Common myeloid progenitor, CD34-positive (primary cell): ENCODE measurements at regions not wholly inside any gene's neighbourhood (a gene's known extent, or its start where the extent isn't known, plus 50 kb on each side); places are given as distances from the start of the nearest gene placed in this dataset.
A peak's percentile ranks its signal among the peaks of the same experiment; 100 is the strongest.

Experiments
- CTCF ChIA-PET: fragments of 350-600 bp; sonication (Branson Sonifier 250); formaldehyde crosslinking; loops from one replicate; lab custom pipeline; 2021; ENCODE audit warnings: antibody characterized with exemption; lab: Charles Lee
- POLR2A ChIA-PET: fragments of 350-600 bp; sonication (Branson Sonifier 250); formaldehyde crosslinking; loops from one replicate; lab custom pipeline; 2021; ENCODE audit warnings: antibody characterized with exemption; lab: Charles Lee
- DNase-seq, 3 donors: peaks; one replicate each; pipeline versions ENCODE4 v3.0.0 to v3.0.0-alpha.2; 2013
- H3K27ac ChIP-seq, 2 experiments: 1 replicate in 1 of 2; 2 replicates in 1 of 2; pipeline ENCODE4 v1.7.0; 2013; ENCODE audit warnings: inconsistent platforms in 2 of 2, low read length in 2 of 2, mild to moderate bottlenecking in 2 of 2, low read depth in 1 of 2, moderate library complexity in 1 of 2; ENCODE audit not compliant: severe bottlenecking in 2 of 2, insufficient read depth in 1 of 2, poor library complexity in 1 of 2
- H3K27me3 ChIP-seq, 5 experiments: replicated peaks in 2 of 5; 1 replicate in 3 of 5; 2 replicates in 2 of 5; pipeline versions ENCODE4 v1.6.1 to v1.7.0; 2013; ENCODE audit warnings: low read length in 4 of 5, mild to moderate bottlenecking in 2 of 5, moderate library complexity in 2 of 5, inconsistent platforms in 1 of 5; ENCODE audit not compliant: insufficient read depth in 5 of 5, control insufficient read depth in 4 of 5
- H3K36me3 ChIP-seq, 4 experiments: 1 replicate in 2 of 4; 2 replicates in 2 of 4; pipeline versions ENCODE4 v1.6.1 to v1.7.0; 2013; ENCODE audit warnings: low read length in 3 of 4, control low read depth in 1 of 4, mild to moderate bottlenecking in 1 of 4; ENCODE audit not compliant: control insufficient read depth in 4 of 4, insufficient read depth in 4 of 4
- H3K4me1 ChIP-seq, 4 experiments: 1 replicate in 3 of 4; 2 replicates in 1 of 4; pipeline versions ENCODE4 v1.6.1 to v1.7.1; 2013; ENCODE audit warnings: low read length in 3 of 4, mild to moderate bottlenecking in 3 of 4, control low read depth in 1 of 4, inconsistent platforms in 1 of 4, moderate library complexity in 1 of 4; ENCODE audit not compliant: control insufficient read depth in 4 of 4, insufficient read depth in 4 of 4; ENCODE audit errors: control extremely low read depth in 1 of 4
- H3K4me3 ChIP-seq, 7 experiments: 1 replicate in 4 of 7; 2 replicates in 3 of 7; pipeline versions ENCODE4 v1.5.1 to v1.7.0; 2013; ENCODE audit warnings: mild to moderate bottlenecking in 7 of 7, low read length in 6 of 7, moderate library complexity in 6 of 7, inconsistent platforms in 2 of 7, low read depth in 2 of 7, control low read depth in 1 of 7; ENCODE audit not compliant: insufficient read depth in 4 of 7, control insufficient read depth in 1 of 7; ENCODE audit errors: extremely low read depth in 1 of 7
- H3K9me3 ChIP-seq, 5 experiments: 1 replicate in 4 of 5; 2 replicates in 1 of 5; pipeline versions ENCODE4 v1.6.1 to v1.7.1; 2013; ENCODE audit warnings: low read length in 4 of 5, mild to moderate bottlenecking in 2 of 5, inconsistent platforms in 1 of 5, low read depth in 1 of 5, moderate library complexity in 1 of 5; ENCODE audit not compliant: control insufficient read depth in 4 of 5, insufficient read depth in 2 of 5; ENCODE audit errors: control extremely low read depth in 1 of 5
- WGBS: methylation state at CpG from one replicate; pipeline ENCODE4 v1.1.5; 2013; ENCODE audit not compliant: insufficient coverage; 5-methylcytosine and 5-hydroxymethylcytosine counted together

- ChIA-PET POLR2A (no interaction called here), CTCF (no interaction called here)
- Histone ChIP-seq H3K27ac (no peak overlapping the region), H3K4me3 (no peak overlapping the region), H3K4me1 (peaks cover 0 to 8% (median 6%) of the 10 kb centered on the region in 4 experiments), H3K9me3 (peaks cover 0 to 3% (median 0%) of the 10 kb centered on the region in 5 experiments), H3K36me3 (no peaks in the 10 kb centered on the region), H3K27me3 (no peaks in the 10 kb centered on the region)
- DNase-seq: no peak
- 97% methylated on average over 27 of the region's 28 CpGs for WGBS
These were observed 159.9 kb downstream of the ZBTB18 start for GRCh38 chr1:244210884-244211558.

GRCh38 chr1:244211559-244211944 is 160.5 kb downstream of the ZBTB18 start:
- Histone ChIP-seq H3K27me3 (no peaks in the 10 kb centered on the region), H3K4me1 (peaks cover 0 to 8% (median 6%) of the 10 kb centered on the region in 4 experiments), H3K4me3 (no peak overlapping the region), H3K9me3 (peaks cover 0 to 3% (median 0%) of the 10 kb centered on the region in 5 experiments), H3K36me3 (no peaks in the 10 kb centered on the region), H3K27ac (no peak overlapping the region)
- CTCF ChIA-PET: no interaction called here
- WGBS: 100% methylated on average over 1 of the region's 5 CpGs
- POLR2A ChIA-PET: no interaction called here
- DNase-seq: no peak

GRCh38 chr1:244212219-244212618 is 161.1 kb downstream of the ZBTB18 start:
- WGBS: 100% methylated on average over 6 of the region's 6 CpGs
- DNase-seq: no peak
- H3K27me3 ChIP-seq: no peaks in the 10 kb centered on the region
- no peak overlapping the region for H3K4me3 ChIP-seq
- H3K36me3 ChIP-seq: no peaks in the 10 kb centered on the region
- H3K9me3 ChIP-seq: peaks cover 0 to 3% (median 0%) of the 10 kb centered on the region in 5 experiments
- H3K4me1 ChIP-seq: peaks cover 0 to 8% (median 6%) of the 10 kb centered on the region in 4 experiments
- POLR2A ChIA-PET: no interaction called here
- CTCF ChIA-PET: no interaction called here
- no peak overlapping the region for H3K27ac ChIP-seq

- ChIA-PET POLR2A (no interaction called here), CTCF (no interaction called here)
- Histone ChIP-seq H3K27me3 (no peaks in the 10 kb centered on the region), H3K4me1 (peaks cover 0 to 8% (median 6%) of the 10 kb centered on the region in 4 experiments), H3K4me3 (no peak overlapping the region), H3K9me3 (peaks cover 0 to 3% (median 0%) of the 10 kb centered on the region in 5 experiments), H3K36me3 (no peaks in the 10 kb centered on the region), H3K27ac (no peak overlapping the region)
- 91% methylated on average over 6 of the region's 8 CpGs for WGBS
- no peak for DNase-seq
These were observed 161.9 kb downstream of the ZBTB18 start for GRCh38 chr1:244212797-244213475.

GRCh38 chr1:244214009-244214967 is 163.2 kb downstream of the ZBTB18 start:
- CTCF ChIA-PET: no interaction called here
- peak in 1 of 3 donors; percentile 4 for DNase-seq
- no peak overlapping the region for H3K4me3 ChIP-seq
- H3K36me3 ChIP-seq: no peaks in the 10 kb centered on the region
- POLR2A ChIA-PET: no interaction called here
- 95% methylated on average over 15 of the region's 17 CpGs for WGBS
- no peak overlapping the region for H3K27ac ChIP-seq
- H3K4me1 ChIP-seq: peaks cover 0 to 8% (median 6%) of the 10 kb centered on the region in 4 experiments
- H3K27me3 ChIP-seq: no peaks in the 10 kb centered on the region
- peaks cover 0 to 3% (median 0%) of the 10 kb centered on the region in 5 experiments for H3K9me3 ChIP-seq

- H3K27me3 ChIP-seq: no peaks in the 10 kb centered on the region
- no peaks in the 10 kb centered on the region for H3K36me3 ChIP-seq
- no peak for DNase-seq
- no peak overlapping the region for H3K4me3 ChIP-seq
- ChIA-PET POLR2A (no interaction called here), CTCF (no interaction called here)
- 100% methylated on average over 2 of the region's 5 CpGs for WGBS
- H3K9me3 ChIP-seq: peaks cover 0 to 3% (median 0%) of the 10 kb centered on the region in 5 experiments
- no peak overlapping the region for H3K27ac ChIP-seq
- H3K4me1 ChIP-seq: no peaks in the 10 kb centered on the region
These were observed 165.8 kb downstream of the ZBTB18 start for GRCh38 chr1:244216836-244217235.
